Mesodermal cell (in vitro differentiated cells): ENCODE measurements at regions not wholly inside any gene's neighbourhood (a gene's known extent, or its start where the extent isn't known, plus 50 kb on each side); places are given as distances from the start of the nearest gene placed in this dataset.

Source experiments
- H3K27ac ChIP-seq: 2 replicates; pipeline ENCODE4 v1.7.0; 2013; ENCODE audit warnings: mild to moderate bottlenecking, low read depth, low read length, moderate library complexity; ENCODE audit not compliant: severe bottlenecking
- H3K36me3 ChIP-seq: 2 replicates; pipeline ENCODE4 v1.7.1; 2013; ENCODE audit warnings: mild to moderate bottlenecking, low read length, moderate library complexity; ENCODE audit not compliant: control insufficient read depth, insufficient read depth
- H3K4me1 ChIP-seq: one replicate; pipeline ENCODE4 v1.7.1; 2013; ENCODE audit warnings: mild to moderate bottlenecking, low read length; ENCODE audit not compliant: insufficient read depth, control insufficient read depth, poor library complexity, severe bottlenecking
- H3K4me3 ChIP-seq: 2 replicates; pipeline ENCODE4 v1.7.0; 2013; ENCODE audit warnings: low read length, control low read depth, mild to moderate bottlenecking; ENCODE audit not compliant: insufficient read depth, poor library complexity, severe bottlenecking; ENCODE audit errors: extremely low read depth
- H3K9me3 ChIP-seq: 2 replicates; pipeline ENCODE4 v1.7.1; 2013; ENCODE audit warnings: mild to moderate bottlenecking, low read length, moderate library complexity; ENCODE audit not compliant: control insufficient read depth
- WGBS, 2 experiments: methylation state at CpG; one replicate each; pipeline ENCODE4 v1.1.5; 2013; ENCODE audit warnings: missing lambda C conversion rate in 2 of 2; ENCODE audit not compliant: insufficient coverage in 2 of 2; 5-methylcytosine and 5-hydroxymethylcytosine counted together

DNA sequence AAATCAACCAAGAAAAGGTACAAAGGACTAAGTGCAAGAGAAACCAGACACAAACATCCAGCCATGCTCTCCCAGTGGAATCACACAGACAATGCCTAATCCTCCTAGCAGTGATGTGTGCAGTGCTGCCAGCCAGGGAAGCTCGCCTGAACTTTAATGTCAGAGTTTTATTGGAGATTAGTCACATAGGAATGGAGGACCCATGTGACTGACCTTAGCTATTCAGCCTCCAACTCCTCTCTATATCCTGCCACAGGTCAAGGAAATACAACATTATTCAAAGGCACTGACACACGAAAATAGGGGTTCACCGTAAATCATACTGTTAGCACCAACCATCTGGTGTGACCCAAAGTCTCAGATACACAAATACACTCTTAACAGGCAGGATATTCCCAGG is 684.6 kb downstream of the DOK5 start:
- H3K36me3 ChIP-seq: no peaks in the 10 kb centered on the region
- H3K4me3 ChIP-seq: no peak overlapping the region
- H3K9me3 ChIP-seq: no peaks in the 10 kb centered on the region
- 47 to 79% methylated on average over 2 of the region's 3 CpGs for WGBS, 2 experiments
- no peaks in the 10 kb centered on the region for H3K4me1 ChIP-seq
- H3K27ac ChIP-seq: no peak overlapping the region

DNA sequence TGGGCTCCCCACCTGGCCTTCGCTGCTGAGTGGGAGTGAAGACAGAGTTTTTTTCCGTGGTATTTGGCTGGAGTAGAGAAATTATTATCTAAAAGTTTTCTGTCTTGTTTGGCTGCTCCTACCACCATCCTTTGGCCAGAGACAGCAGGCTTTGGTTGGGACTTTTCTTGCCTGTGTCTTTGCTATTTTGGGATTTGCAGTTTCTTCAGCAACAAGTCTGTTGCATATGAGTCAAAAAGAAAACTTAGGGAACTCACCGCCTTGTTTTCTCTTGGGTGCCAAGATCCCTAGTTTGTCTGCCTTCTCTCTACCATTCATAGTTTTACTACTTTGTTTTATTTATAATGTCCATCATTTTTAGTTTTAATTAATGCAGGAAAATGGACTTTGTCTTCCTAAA is 683.8 kb downstream of the DOK5 start:
- no peak overlapping the region for H3K27ac ChIP-seq
- no peak overlapping the region for H3K4me3 ChIP-seq
- WGBS, 2 experiments: no CpG with 5 or more reads among the region's 3 CpGs
- no peaks in the 10 kb centered on the region for H3K36me3 ChIP-seq
- H3K4me1 ChIP-seq: no peaks in the 10 kb centered on the region
- H3K9me3 ChIP-seq: no peaks in the 10 kb centered on the region

DNA sequence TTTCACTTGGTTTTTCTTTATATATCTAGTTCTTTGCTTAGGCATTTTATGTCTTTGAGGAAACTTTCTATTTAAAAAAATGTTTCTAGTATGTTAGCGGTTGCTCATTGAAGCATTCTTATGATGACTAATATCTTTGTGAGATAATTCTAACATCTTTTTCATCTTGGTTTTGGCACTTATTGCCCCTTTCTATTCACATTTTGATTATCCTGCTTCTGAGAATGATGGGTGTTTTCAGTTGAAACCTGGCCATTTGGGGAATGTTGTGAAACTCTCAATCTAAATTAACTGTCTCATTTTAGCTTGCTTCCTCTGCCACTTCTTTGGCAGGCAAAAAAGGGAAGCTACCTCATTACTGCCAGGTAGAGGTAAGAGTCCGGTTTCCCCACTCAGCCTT is 683.1 kb downstream of the DOK5 start:
- 83% methylated on average over 1 of the region's 2 CpGs; no CpG with 5 or more reads in 1 of the 2 experiments for WGBS, 2 experiments
- Histone ChIP-seq H3K36me3 (no peaks in the 10 kb centered on the region), H3K4me1 (no peaks in the 10 kb centered on the region)

DNA sequence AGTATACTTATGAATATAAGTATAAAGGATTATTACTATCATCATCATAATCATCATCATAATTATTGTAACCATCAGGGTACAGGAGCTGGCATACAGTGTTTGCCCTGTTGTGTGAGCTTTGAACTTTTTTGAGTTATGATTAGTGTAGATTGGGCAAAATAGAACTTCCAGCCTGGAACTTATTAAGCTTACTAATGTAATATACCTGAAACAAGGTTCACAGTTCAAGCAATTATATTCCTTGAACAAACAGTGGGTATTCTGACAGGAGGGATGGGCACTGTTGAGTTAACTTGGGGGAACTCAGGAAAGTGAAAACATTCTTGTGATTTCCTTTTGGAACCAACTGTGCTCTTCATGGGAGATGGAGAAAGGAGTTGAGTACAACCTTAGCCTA is 680.0 kb downstream of the DOK5 start:
- no peaks in the 10 kb centered on the region for H3K36me3 ChIP-seq
- no peaks in the 10 kb centered on the region for H3K4me1 ChIP-seq
- H3K9me3 ChIP-seq: peaks cover 7% of the 10 kb centered on the region
- H3K4me3 ChIP-seq: no peak overlapping the region
- no peak overlapping the region for H3K27ac ChIP-seq

More for the DNA sequence above, 683.1 kb downstream of the DOK5 start:
- no peak overlapping the region for H3K27ac ChIP-seq
- no peak overlapping the region for H3K4me3 ChIP-seq
- peaks cover 1% of the 10 kb centered on the region for H3K9me3 ChIP-seq

DNA sequence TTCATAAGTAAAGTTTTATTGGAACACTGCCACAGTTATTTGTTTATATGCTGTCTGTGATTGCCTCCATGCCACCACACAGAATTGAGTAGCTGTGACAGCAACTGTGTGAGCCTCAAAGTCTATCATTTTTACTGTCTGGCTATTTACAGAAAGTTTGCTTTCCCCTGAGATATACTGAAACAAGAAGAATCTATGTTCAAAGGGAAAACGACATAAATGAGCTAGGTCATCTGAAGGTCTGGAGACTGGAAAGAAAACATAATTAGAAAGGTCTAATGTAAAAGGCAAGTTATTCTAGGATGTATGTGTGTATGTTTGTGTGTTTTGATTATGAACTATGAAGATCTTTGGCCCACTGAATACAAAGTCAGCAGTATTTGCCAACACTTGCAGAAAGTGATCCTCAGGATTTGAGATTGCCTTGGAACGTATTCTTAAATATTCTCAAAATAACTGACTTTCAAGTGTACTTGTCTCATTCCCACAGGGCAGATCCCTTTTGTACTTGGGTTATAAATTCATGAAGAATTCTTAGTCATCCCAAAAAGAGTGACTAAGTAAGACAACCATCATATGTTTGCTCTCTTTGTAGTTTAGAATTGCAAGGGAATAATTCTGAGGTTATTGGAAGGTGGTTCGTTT is 677.7 kb downstream of the DOK5 start:
- Histone ChIP-seq H3K4me3 (no peak overlapping the region), H3K27ac (no peak overlapping the region), H3K9me3 (peaks cover 7% of the 10 kb centered on the region), H3K36me3 (no peaks in the 10 kb centered on the region), H3K4me1 (no peaks in the 10 kb centered on the region)
- WGBS, 2 experiments: 74 to 78% methylated on average over 2 of the region's 3 CpGs

DNA sequence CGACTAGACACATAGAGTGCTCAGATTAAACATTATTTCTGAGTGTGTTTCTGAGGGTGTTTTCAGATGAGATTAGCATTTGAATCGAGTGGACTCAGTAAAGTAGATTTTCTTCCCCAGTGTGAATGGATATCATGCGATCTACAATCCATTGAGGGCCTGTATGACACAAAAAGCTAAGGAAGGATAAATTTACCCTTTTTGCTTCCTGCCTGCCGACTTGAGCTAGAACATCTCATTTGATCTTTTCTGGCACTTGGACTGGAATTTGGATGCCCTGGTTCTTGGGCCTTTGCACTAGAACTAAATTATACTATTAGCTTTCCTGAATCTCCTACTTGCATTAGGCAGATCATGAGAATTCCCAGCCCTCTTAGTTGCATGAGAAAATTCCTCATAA is 675.8 kb downstream of the DOK5 start:
- Histone ChIP-seq H3K27ac (no peak overlapping the region), H3K4me3 (no peak overlapping the region), H3K36me3 (no peaks in the 10 kb centered on the region), H3K4me1 (no peaks in the 10 kb centered on the region), H3K9me3 (peaks cover 7% of the 10 kb centered on the region)
- WGBS, 2 experiments: 7 to 25% methylated on average over 2 of the region's 4 CpGs

DNA sequence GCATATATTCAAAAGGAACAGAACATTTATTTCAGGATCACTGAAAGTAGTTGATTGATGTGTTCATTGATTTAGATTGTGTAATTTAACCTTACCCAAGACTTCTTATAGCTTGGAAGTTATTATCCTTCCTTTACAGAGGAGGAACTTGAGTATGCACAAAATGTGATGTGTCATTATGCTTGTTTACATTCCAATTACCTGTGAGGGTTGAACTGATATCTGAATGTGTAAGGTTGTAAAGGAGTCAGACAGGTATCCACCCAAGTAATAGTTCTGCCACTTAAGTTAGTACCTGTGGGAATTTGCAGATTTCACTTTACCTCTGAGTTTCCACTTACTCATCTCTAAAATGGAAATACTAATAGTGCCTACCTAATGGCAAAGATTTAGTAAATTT is 668.2 kb downstream of the DOK5 start:
- no peak overlapping the region for H3K27ac ChIP-seq
- H3K4me3 ChIP-seq: no peak overlapping the region
- no peaks in the 10 kb centered on the region for H3K4me1 ChIP-seq
- H3K36me3 ChIP-seq: no peaks in the 10 kb centered on the region
- H3K9me3 ChIP-seq: no peaks in the 10 kb centered on the region

DNA sequence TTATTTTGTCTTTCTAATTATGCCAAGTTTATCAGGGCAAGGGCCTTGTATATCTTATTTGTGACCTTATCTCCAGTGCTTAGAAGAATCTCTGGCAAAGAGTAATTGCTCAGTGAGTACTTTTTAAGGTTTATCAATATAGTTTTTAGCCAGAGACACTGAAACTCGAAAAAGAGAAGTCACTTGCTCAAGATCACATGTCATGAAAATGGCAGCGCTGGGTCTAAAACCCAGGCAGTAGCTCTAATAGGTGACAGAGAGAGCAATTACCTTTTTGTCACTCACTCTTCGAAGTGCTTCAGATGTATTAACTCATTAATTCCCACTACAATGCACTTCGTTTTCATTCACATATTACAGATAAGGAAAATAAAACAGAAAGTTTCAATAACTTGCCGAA is 667.5 kb downstream of the DOK5 start:
- Histone ChIP-seq H3K4me1 (no peaks in the 10 kb centered on the region), H3K4me3 (no peak overlapping the region), H3K9me3 (no peaks in the 10 kb centered on the region), H3K27ac (no peak overlapping the region), H3K36me3 (no peaks in the 10 kb centered on the region)
- 62 to 76% methylated on average over 3 to 4 of the region's 5 CpGs for WGBS, 2 experiments

DNA sequence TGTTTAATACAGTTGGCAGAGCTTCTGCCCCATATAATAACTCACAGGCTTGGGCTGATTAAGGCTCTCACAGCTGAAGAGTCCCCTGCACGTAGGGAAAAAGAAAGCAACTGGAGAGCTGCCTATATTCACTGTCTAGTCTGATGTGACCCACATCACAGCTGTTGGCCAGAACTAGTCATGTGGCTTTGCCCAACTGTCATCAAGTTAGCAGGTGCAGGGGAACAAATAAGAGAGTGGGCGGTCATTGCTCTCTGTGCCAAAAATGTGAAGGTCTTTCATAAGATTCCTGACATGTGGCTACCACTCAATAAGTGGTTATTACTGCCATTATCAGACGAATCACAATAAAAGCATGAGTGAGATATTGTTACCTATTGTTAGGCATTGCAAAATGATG is 665.2 kb downstream of the DOK5 start:
- no peaks in the 10 kb centered on the region for H3K36me3 ChIP-seq
- no peak overlapping the region for H3K27ac ChIP-seq
- no peak overlapping the region for H3K4me3 ChIP-seq
- 64 to 92% methylated on average over 1 to 2 of the region's 3 CpGs for WGBS, 2 experiments
- no peaks in the 10 kb centered on the region for H3K9me3 ChIP-seq
- no peaks in the 10 kb centered on the region for H3K4me1 ChIP-seq

DNA sequence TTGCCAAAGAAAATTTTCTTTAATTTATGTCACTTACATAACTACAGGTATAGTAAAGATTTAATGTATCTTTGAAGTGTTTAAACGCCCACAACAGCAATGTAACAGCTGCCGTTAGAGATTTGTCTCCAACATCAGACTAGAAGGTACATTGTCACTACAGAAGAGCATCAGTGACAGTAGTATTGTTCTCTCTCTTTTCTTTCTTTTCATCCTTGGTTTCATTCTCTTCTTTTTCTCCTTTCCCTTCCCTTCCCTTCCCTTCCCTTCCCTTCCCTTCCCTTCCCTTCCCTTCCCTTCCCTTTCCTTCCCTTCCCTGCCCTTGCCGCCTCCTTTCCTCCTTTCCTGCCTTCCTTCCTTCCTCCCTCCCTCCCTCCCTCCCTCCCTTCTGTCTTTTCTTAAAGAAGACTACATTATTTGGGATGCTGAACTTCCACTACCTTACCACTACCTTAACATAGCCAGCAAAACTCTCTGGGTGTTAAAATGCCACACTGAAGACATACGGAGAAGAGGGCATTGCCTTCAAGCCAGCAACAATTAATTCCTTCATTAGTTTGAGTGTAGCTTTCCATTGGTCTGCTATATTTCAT is 663.9 kb downstream of the DOK5 start:
- Histone ChIP-seq H3K27ac (no peak overlapping the region), H3K9me3 (no peaks in the 10 kb centered on the region), H3K4me1 (no peaks in the 10 kb centered on the region), H3K4me3 (no peak overlapping the region), H3K36me3 (no peaks in the 10 kb centered on the region)
- WGBS, 2 experiments: 100% methylated on average over 1 of the region's 4 CpGs; no CpG with 5 or more reads in 1 of the 2 experiments

DNA sequence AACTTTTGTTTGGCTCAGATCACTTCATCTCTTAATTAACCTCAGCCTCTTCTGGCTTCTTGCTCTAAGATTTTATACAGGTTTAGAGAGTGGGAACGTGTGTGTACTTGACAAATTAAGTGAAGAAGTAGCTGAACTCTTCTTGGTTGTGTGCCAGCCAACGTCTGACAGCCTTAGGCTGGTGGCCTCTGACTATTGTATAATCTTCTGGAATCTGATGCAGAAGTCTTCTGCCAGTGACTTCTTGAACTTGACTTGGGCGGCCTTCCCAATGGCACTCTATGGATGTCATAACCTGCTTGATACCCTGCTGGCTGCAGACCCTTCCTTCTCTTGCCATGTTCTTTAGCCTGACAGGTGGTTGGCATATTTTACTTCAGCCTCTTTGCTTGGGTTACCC is 660.5 kb downstream of the DOK5 start:
- no peaks in the 10 kb centered on the region for H3K36me3 ChIP-seq
- 58 to 60% methylated on average over 2 to 3 of the region's 3 CpGs for WGBS, 2 experiments
- H3K4me1 ChIP-seq: no peaks in the 10 kb centered on the region
- no peak overlapping the region for H3K27ac ChIP-seq
- H3K4me3 ChIP-seq: no peak overlapping the region
- no peaks in the 10 kb centered on the region for H3K9me3 ChIP-seq
